ENCODE measurements at regions not wholly inside any gene's neighbourhood (a gene's known extent, or its start where the extent isn't known, plus 50 kb on each side); places are given as distances from the start of the nearest gene placed in this dataset.
"Not testable (repeated sequence)": the region's sequence is repeated elsewhere in the genome, so short reads cannot be mapped to it uniquely, and the experiment has no call there.

- intact Hi-C loops (cut with micrococcal nuclease), result loop anchor here (1.0 to 5.0 kb wide), 5 partner anchors 50 to 1159 kb away; partner anchors contain the start of genes NTPCR and SIPA1L2
Observed at GRCh38 chr1:232579958-232580941, 49.7 kb downstream of the SIPA1L2 start.

GRCh38 chr1:232579466-232579865 is 50.5 kb downstream of the SIPA1L2 start:
- intact Hi-C loops (cut with micrococcal nuclease), result loop anchor here (1.0 to 5.0 kb wide), 5 partner anchors 51 to 1159 kb away; partner anchors contain the start of genes NTPCR and SIPA1L2

GRCh38 chr1:232578651-232579195 is 51.2 kb downstream of the SIPA1L2 start:
- intact Hi-C loops (cut with micrococcal nuclease), result loop anchor here (1.0 to 5.0 kb wide), 7 partner anchors 11 to 1158 kb away; partner anchors contain the start of genes NTPCR and SIPA1L2

GRCh38 chr1:232577772-232578171 is 52.2 kb downstream of the SIPA1L2 start:
- intact Hi-C loops (cut with micrococcal nuclease), result loop anchor here (1.0 to 5.0 kb wide), 6 partner anchors 12 to 1157 kb away; partner anchors contain the start of gene NTPCR

- intact Hi-C loops (cut with micrococcal nuclease), result loop anchor here (5.0 kb wide), 1 partner anchor 119 kb away; no protein-coding TSS in a partner anchor
Observed at GRCh38 chr1:232576537-232576936, 53.4 kb downstream of the SIPA1L2 start.

GRCh38 chr1:232575763-232576040 is 54.2 kb downstream of the SIPA1L2 start:
- intact Hi-C loops (cut with micrococcal nuclease), result loop anchor here (5.0 kb wide), 1 partner anchor 118 kb away; no protein-coding TSS in a partner anchor

- intact Hi-C loops (cut with micrococcal nuclease), result loop anchor here (5.0 kb wide), 1 partner anchor 118 kb away; no protein-coding TSS in a partner anchor
Observed at GRCh38 chr1:232574889-232575762, 54.8 kb downstream of the SIPA1L2 start.

GRCh38 chr1:232574077-232574476 is 55.9 kb downstream of the SIPA1L2 start:
- intact Hi-C loops (cut with micrococcal nuclease), result no loop called here

- intact Hi-C loops (cut with micrococcal nuclease), result no loop called here
Observed at GRCh38 chr1:232571523-232571922, 58.4 kb downstream of the SIPA1L2 start.

- intact Hi-C loops (cut with micrococcal nuclease), result no loop called here
Observed at GRCh38 chr1:232570007-232570406, 59.9 kb downstream of the SIPA1L2 start.

GRCh38 chr1:232569554-232569921 is 60.4 kb downstream of the SIPA1L2 start:
- intact Hi-C loops (cut with micrococcal nuclease), result not testable (repeated sequence)

- intact Hi-C loops (cut with micrococcal nuclease), result no loop called here
Observed at GRCh38 chr1:232568906-232569553, 60.9 kb downstream of the SIPA1L2 start.

- intact Hi-C loops (cut with micrococcal nuclease), result no loop called here
Observed at GRCh38 chr1:232568331-232568852, 61.5 kb downstream of the SIPA1L2 start.

- intact Hi-C loops (cut with micrococcal nuclease), result no loop called here
Observed at GRCh38 chr1:232566093-232566492, 63.8 kb downstream of the SIPA1L2 start.

GRCh38 chr1:232562855-232563510 is 67.0 kb downstream of the SIPA1L2 start:
- intact Hi-C loops (cut with micrococcal nuclease), result no loop called here

- intact Hi-C loops (cut with micrococcal nuclease), result no loop called here
Observed at GRCh38 chr1:232561381-232561780, 68.6 kb downstream of the SIPA1L2 start.

GRCh38 chr1:232560940-232561339 is 69.0 kb downstream of the SIPA1L2 start:
- intact Hi-C loops (cut with micrococcal nuclease), result no loop called here

- intact Hi-C loops (cut with micrococcal nuclease), result no loop called here
Observed at GRCh38 chr1:232558954-232559353, 71.0 kb downstream of the SIPA1L2 start.

- intact Hi-C loops (cut with micrococcal nuclease), result no loop called here
Observed at GRCh38 chr1:232557502-232558191, 72.3 kb downstream of the SIPA1L2 start.
